RKO (cell line): ENCODE measurements at regions not wholly inside any gene's neighbourhood (a gene's known extent, or its start where the extent isn't known, plus 50 kb on each side); places are given as distances from the start of the nearest gene placed in this dataset.

Experiments
- DNase-seq: peaks from one replicate; pipeline ENCODE4 v3.0.0-alpha.2; 2016; ENCODE audit warnings: low spot score

GRCh38 chr14:84001023-84001422 is 1528.9 kb upstream of the FLRT2 start:
- no peak for DNase-seq

DNA sequence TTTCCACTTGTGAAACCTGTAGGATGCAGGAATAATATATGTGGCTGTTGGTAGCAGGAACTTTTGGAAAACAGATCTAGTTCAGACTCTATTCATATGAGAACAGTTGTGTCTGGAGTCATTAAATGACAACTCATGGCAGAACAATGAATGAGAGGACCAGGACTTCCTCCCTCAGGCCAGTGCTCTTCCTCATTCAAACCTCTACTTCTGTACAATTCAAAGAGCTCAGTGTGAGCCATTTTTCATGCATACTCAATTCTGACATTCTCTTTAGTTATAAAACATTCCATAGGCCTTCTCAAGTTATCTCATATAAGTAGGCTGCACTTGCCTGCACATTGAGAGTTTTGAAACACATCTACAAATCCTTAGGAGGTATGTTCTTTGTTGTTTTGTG is 1526.6 kb upstream of the FLRT2 start:
- DNase-seq: no peak

DNA sequence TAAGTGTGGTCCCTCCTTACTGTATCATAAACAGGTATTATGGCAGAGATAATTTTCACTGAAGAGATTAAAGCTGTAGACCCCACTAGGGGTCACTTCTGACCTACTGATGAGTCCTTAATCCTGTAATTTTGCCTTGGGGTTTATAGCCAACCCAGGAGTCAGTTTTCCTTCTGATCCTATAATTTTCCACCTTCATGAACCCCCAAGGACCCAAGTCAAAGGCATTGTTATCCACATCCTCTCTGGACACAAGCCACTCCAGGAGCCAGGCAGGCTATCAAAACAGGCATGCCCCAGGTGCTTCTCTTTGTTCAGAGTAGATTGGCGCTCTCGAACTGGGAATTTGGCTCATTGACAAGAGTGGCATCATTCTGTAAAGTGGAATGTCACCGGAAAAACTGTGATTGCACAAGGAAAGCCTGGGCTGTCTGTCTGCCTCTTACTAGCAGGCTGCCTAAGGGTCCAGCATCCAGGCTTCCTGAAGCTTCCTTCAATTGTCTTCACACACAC is 1523.2 kb upstream of the FLRT2 start:
- no peak for DNase-seq

GRCh38 chr14:84013424-84013823 is 1516.5 kb upstream of the FLRT2 start:
- DNase-seq: no peak

- no peak for DNase-seq
Measured at GRCh38 chr14:84017495-84017894, 1512.4 kb upstream of the FLRT2 start.

DNA sequence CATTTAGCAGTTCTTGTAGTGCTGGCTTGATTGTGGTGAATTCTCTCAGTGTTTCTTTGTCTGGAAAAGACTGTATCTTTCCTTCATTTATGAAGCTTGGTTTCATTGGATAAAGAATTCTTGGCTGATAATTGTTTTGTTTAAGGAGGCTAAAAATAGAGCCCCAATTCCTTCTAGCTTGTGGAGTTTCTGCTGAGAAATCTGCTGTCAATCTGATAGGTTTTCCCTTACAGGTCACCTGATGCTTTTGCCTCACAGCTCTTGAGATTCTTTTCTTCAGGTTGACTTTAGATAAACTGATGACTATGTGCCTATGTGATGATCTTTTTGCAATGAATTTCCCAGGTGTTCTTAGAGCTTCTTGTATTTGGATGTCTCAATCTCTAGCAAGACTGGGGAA is 1508.5 kb upstream of the FLRT2 start:
- no peak for DNase-seq

- no peak for DNase-seq
Measured at GRCh38 chr14:84024231-84024820, 1505.6 kb upstream of the FLRT2 start.

- no peak for DNase-seq
Measured at GRCh38 chr14:84025106-84026012, 1504.6 kb upstream of the FLRT2 start.

DNA sequence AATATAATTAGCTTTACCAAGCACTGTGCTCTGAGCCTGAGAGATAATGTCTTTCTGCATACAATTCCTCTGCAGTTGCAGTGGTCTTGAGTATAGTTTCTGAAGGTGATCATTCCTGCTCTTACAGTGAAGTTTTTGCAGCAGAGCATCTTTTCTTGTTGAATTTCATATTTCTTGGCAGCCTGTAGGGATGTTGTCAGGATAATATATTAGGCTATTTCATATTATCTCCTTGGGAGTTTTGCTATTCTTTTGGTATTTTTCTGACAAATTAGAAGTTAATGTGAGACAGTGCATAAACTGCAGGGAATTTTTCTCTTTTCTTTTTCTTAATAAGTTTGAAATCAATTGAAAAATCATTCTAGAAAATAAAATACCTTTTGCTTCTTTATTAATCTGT is 1502.6 kb upstream of the FLRT2 start:
- DNase-seq: no peak

DNA sequence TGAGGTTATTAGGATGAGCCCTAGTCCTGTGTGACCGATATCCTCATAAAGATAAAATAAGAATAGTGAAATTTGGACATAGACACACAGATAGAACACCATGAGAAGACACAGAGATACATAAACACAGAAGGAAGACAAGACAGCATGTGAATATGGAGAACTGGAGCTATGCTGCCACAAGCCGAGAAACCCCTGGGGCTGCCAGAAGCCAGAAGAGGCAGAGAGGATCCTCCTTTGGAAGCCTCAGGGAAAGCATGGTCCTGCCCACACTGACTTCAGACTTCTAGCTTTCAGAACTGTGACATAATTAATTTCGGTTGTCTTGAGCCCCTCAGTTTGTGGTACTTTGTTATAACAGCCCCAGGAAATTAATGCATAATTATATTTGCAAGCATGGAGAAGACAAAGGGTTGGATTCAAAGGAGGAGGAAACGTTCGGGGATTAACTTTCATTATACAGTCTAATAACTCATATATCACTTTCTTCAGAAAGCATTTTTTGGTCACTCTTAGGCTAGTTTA is 1501.8 kb upstream of the FLRT2 start:
- DNase-seq: no peak

- DNase-seq: no peak
Measured at GRCh38 chr14:84029246-84029645, 1500.7 kb upstream of the FLRT2 start.

- DNase-seq: no peak
Measured at GRCh38 chr14:84029720-84030119, 1500.2 kb upstream of the FLRT2 start.

GRCh38 chr14:84036840-84037239 is 1493.1 kb upstream of the FLRT2 start:
- DNase-seq: no peak

DNA sequence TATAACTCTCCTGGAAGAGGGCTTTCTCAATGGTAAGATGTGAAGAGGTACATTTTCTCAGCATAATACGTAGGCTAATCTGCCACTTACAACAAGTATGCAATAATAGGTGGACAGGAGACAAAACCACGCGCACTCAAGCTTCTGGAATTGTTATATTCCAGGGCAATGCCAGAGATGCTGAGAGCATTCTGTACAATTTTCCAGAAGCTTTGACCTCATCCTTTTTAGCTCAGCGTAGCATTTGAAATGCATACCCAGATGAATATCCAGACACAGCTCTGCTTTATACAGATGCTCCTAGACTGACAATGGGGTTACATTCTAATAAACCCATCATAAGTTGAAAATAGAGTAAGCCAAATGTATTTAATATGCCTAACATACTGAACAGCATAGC is 1492.4 kb upstream of the FLRT2 start:
- no peak for DNase-seq

DNA sequence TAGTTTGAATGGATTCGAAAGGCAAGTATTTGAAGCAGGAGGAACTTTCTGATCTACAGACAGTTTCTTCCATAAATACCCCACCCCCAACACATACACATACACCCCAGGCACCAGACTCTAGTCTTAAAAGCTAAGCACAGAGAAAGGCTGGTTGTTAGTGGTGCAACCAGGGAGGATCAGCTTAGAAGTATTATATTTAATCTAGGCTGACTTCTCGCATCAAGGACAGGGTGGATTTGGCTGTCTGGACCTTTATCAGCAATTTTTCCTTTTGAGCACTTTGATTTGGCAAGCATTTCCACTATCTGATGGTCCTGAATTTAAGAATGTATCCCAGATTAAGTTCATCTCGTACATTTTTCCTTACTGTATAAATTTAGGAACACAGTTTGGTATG is 1489.8 kb upstream of the FLRT2 start:
- no peak for DNase-seq

DNA sequence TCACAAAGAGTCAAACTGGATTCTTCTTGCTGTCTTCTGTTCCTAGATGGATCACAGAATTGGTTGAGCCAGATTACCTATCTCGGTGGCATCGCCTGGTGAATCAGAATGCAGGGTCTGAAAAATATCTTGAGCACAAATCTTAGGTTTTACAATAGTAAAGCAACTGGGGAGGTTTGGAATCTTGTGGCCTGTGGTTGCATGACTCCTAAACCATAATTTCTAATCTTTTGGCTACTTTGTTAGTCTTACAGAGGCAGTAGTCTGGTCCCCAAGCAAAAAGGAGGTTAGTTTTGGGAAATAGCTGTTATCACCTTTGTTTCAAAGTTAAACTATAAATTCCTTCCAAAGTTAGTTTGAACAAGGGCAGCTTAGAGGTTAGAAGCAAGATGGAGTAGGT is 1488.5 kb upstream of the FLRT2 start:
- DNase-seq: no peak

DNA sequence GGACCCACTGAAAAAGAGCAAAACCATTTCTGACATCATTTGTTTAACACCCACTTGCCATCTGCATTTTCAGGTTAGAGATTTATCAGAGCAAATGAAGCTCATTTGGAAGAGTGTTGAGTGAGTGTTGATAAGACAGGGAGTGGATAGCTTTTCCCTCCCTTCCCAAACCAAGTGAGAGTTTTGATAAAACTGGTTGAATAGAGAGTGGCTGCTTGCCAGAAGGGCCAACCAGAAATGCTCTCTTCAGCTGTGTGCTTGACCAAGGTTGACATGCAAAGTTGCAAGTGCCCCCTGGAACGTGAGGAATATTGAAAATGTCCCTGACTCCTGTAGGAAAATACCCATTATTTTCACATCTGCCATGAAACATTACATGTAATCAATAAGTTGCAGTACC is 1487.0 kb upstream of the FLRT2 start:
- DNase-seq: no peak

DNA sequence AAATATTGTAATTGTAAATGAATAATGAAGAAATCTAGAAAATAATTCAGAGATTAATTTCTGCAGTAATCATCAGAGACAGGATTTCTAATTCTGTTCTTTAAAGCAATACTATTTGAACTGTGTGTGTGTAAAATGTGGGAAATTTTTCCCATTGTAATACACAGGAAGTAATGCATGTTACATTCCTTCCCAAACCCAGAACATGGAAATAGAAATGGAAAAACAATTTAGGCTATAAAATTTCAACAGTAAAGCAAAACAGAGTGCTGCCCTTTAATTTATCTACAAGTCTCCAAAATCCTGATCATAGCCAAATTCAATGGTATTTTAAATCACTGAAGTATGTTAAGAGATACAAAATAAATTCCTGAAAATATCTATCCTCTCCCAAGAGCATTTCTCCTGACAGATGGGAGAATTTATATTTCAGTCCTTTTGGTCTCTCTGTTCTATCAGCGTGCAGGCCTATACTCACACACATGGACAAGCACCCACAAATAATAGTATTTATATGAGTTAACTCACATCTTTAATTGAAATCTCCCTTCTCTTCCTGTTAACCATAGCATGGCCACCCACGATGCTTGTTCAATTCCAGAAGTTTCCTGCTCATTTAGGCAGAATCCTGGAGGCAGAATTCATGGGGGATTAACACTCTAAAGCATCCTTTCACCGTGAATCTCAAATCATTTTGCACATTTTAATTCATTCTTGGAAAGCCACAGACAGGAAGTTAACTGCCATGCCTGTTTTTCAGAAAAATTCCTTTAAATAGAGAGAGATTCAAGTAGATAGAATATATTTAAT is 1465.4 kb upstream of the FLRT2 start:
- DNase-seq: no peak

DNA sequence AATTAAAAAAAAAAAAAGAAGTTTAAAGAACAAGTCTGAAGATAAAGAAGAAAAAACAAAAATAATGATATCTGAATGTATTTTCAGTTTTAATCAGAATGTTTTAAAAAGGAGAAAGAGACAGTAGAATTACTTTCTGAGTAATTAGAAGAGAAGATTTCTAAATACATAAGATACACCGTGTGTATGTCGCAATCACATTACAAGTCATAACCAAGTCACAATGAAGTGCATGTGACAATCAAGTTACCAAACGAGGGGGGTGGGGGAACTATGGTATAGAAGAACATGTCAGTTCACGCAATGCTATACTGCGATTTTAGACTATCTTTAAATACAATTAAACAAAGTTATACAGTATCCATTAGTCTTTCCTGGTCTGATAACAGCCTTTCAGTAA is 1464.1 kb upstream of the FLRT2 start:
- no peak for DNase-seq

- no peak for DNase-seq
Measured at GRCh38 chr14:84068288-84068687, 1461.7 kb upstream of the FLRT2 start.

DNA sequence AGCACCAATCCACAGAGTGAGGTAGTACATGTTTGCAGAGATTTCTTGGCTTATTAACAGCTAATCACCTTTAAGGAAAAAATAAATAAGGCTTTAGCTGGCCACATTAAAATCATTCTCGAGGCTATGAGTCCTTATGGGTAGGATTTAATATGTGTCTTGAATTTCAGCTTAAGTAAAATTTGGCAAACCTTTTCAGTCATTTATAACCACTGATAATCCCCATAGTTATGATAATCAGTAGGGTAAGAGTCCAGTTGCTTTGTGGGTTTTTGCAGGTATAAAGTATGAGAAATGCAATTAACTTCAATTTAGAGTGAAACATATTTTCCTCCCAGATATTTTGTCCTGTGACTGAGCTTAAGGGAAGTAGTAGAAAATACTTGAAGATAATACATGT is 1458.9 kb upstream of the FLRT2 start:
- no peak for DNase-seq

DNA sequence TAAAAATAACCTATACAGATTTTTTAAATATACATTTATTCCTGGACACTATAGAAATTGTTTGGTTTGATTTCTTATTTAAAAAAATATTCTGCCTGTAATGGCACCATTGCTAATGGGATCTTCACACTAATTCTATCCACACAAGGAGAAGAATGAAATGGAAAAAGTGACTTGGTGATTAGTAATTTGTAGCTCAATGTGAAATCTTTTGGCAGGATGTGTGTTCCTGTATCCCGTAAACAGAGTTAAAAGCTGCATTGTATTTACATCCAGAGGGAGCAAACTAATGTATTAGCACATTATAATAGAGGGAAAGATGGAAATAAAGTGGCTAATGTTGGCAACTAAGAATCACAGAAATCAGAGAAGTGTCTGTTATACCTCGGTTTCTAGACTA is 1455.3 kb upstream of the FLRT2 start:
- no peak for DNase-seq

DNA sequence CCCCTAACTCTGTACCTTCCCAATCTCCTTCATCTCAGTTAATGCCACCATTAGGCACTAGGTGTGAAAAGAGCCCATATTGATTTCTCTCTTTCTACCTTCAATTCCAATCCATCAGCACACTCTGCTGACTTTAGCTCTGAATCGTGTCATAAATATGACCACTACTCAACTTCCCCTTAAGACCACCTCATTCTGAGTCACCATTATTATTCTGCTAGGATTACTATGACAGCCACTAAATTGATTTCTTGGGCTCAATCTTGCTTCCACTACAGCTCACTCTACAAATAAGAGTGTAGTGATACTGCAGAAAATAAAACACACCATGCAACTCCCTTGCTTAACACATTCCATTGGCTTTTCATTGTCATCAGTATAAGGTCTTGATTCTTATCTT is 1449.0 kb upstream of the FLRT2 start:
- no peak for DNase-seq
